GM19463 (cell line): ENCODE measurements at regions not wholly inside any gene's neighbourhood (a gene's known extent, or its start where the extent isn't known, plus 50 kb on each side); places are given as distances from the start of the nearest gene placed in this dataset.

Experiments used
- ATAC-seq: cut with Tn5 transposase; IDR thresholded peaks from one replicate; pipeline ENCODE4 v1.9.1; 2021; ENCODE audit warnings: mild to moderate bottlenecking, moderate library complexity; ENCODE audit not compliant: unreplicated experiment

DNA sequence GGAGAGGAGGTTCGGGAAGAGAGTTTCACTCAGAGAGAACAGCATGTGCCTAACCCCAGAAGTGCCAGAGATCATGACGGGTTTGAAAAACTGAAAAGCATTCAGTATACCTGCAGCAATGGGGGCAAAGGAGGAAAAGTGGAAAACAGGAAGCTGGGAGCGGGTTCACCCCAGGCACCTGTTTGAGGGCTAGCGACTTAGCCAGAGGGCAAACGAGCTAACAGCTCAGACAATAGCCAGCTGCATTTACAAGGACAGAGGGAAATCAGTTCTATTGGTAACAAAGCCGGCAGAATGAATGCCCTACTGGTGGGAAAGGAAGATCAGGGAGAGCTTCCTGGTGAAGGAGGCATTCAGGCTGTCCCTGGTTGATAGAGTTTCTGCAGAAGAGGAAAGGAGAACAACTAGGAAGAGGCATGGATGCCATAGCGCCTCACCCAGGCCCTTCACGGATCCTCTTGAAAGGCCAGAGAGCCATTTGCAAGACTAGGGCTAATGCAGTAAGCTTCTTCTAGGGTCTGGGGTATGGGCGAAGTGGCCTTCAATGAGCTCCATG lies 141.7 kb upstream of the ADRA1B start:
- ATAC-seq: no peak

DNA sequence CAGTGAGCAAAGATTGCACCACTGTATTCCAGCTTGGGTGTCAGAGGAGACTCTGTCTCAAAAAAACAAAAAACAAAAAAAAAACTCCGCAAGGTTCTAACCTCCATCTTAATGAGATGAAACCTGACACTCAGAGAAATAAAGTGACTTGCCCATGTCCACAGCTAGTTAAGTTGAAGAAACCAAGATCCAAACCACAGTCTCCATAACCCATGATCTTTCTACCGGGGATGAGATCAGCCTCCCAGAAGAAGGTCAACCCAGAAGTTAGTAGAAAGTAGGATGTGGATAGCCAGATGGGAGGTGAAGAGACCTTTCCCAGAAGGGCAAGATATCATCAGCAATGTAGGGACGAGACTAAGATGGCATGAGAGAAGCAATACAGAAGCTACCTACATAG lies 140.4 kb upstream of the ADRA1B start:
- no peak for ATAC-seq

DNA sequence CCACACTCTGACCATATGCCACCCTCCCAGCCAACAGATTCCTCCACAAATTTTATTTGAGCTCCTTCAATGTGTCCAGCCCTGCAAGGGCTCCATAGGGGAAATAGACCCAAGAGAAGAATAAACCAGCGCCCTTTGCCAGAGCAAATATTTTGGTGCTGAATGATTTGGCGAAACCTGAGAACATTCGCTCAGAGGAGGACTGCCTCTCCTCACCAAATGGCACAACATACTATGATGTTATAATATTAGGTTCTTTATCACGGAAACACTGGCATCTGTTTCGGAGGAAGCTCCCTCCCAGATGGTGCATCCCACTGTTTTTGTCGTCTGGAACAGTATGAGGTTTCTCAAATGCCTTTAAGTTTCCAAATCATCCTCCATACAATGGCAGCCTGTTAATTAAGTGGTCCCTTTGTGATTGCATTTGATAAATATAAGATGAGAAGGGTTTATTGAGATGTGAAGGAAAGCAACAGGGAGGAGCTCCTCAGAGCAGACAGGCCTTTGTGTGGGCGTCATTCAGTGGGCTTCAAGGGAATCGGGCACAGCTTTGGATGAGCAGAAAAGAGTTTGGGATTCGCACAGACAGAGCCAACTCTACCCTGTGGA lies 139.1 kb upstream of the ADRA1B start:
- ATAC-seq: no peak

DNA sequence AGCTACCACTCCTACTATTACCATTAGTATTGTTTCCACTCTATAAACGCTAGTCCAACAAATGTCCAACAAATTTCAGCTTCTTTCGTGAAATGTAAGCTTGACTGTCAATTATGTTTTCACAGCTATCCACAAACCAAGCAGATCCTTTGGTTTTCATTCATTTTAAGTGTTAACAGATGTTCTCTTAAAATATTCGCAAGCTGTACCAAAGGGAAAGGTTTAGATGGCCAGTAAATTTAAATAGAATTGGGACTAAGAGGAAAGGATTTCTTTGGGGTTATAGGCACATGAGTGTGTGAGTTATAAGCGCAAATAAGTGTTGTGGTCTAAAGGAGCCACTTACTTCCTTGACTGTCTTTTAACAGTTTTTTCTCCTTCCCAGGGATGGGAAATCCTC lies 136.8 kb upstream of the ADRA1B start:
- ATAC-seq: no peak

DNA sequence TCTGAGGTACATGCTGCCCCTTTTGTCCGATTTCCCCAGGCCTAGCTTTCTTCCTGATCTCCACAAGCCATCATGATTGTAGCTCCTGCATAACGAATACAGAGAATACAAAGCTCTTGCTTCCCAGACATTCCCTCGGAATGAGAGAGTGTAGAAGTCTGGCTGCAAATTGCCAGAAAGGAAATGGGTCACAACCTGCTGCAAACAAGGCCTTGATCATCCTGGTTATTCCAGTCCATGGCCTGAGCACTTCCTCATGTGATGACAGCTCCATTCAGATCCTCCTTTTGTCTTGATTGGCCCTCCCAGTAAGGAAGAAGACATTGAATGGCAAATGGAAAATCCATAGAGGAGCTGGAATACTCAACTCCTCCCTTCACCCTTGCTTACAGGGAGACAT lies 136.0 kb upstream of the ADRA1B start:
- no peak for ATAC-seq

DNA sequence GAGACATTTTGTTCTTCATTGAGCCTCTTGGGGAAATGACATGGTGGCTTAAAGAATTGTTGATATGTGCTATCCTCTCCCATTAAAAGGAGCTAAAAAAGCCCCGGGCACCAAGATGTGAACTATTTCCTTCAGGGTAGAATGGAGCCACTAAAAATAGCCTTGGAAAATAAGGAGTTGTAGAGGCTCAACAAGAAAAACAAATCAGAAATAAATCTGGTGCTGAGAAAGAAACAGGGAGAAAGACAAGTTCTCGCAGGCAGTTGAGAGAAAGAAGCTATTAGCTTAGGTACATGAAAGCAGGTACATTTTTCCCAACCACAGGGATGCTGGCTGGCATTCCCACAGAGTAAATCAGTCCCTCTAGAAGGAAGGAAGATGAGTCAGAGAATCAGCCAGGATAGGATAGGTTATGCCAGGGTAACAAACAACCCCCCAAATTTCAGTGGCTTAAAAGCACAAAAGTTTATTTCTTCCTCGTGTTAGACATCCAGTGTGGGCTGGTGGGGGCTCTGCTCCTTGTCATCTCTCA lies 134.6 kb upstream of the ADRA1B start:
- no peak for ATAC-seq

DNA sequence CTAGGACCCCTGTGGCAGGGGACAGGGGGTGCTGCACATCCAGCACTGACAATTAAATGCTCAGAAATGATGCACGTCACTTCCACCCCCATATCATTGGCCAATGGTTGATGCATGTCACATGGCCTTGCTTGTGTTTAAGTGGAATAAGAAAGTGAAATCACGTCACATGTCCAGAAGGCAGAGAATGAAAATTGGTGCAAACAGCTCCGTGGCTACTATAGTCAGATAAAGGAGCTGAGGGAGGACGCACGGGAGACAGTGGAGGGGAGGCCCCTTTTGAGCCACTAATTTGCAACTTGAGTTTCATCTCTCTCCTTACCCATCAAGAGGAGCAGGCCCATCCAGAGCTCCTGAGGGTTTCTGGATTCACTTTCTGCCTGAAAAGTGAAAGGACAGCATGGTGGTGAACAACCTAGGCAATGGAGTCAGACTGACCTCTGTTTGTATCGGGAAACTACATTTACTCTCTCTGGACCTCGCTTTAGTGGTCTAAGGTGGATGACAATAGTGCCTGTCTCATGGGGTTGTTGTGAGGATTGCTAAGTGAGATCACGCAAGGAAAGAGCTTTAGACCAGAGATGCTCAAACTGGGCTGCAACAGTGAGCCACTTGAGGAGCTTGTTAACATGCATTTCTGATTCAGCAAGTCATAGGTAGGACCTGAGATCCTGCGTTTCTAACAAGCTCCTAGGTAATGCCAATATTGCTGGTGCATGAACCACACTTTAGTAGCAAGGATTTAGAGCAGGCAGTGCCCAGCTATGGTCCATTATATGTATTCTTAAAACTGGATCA lies 133.9 kb upstream of the ADRA1B start:
- ATAC-seq: peak; percentile 62

DNA sequence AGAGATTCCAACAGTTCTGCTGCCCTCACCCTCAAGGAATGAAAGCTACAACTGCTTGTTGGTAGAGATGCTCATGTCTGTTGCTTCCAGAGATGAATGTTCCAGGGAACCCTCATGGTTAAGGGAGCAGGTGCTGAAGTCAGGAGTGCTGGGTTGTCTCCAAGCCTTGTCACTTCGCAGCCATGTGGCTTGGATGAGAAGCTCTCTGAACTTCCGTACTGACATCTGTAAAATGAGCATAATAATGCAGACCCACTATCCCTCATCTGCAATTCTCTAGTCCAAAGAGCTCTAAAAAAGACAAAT lies 133.3 kb upstream of the ADRA1B start:
- no peak for ATAC-seq

DNA sequence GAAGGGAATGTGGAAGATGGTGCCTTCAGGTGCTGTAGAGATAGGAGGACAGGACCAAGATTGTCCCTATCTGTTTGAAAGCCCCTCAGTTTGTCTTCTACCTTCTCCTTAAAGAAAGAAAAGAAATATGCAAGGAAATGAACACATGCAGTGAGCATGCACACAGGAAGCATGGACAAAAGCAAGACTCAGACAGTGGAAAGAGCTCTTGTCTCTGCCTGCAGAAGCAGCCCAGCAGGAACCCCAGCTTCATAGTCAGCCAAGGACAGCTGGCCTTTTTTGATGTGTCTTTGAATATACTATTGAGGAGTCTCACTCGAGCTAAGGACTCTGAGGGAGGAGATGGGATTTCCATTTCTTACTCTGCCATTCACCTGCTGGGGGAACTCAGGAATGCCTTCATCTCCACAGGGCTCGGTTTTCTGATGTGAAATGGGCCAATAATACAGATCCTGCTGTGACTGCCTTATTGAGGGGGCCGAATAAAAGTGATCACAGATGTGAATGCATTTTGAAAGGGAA lies 132.5 kb upstream of the ADRA1B start:
- ATAC-seq: no peak

DNA sequence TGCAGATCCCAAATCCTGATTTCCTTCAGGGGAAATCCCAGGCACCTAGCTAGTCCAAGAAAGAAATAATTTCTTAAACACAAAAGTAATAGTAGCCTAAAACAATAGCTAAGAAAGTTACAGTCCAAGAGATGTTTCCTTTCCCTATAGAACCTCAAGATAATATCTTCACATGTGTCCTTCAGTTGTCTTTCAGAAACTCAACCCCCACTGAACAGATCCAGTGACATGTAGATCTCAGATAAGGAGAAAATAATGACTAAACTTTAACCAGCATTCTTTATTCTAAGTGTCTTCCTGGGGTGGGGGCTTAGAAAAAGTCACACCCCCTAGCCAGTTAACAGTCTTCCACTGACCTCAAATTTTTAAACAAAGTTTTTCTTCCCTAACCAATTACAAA lies 131.3 kb upstream of the ADRA1B start:
- ATAC-seq: no peak

DNA sequence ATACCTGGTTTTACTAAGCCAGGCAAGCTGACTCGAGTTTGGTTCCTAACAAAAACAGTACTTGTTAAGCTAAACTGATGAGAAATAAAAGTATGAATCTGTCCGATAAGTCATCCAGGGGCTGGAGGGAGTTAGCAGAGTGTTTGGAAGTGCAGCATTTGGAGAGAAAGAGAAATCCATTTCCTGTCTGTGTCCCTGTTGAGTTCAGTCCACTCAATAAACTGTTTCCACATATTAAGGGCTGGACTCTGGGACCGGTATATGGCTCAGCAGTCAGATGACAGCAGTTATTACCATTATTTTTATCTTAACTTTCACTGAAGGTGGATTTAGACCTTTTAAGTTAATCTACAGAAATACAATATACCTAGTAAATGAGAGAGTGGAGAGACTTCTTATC lies 130.6 kb upstream of the ADRA1B start:
- ATAC-seq: no peak

DNA sequence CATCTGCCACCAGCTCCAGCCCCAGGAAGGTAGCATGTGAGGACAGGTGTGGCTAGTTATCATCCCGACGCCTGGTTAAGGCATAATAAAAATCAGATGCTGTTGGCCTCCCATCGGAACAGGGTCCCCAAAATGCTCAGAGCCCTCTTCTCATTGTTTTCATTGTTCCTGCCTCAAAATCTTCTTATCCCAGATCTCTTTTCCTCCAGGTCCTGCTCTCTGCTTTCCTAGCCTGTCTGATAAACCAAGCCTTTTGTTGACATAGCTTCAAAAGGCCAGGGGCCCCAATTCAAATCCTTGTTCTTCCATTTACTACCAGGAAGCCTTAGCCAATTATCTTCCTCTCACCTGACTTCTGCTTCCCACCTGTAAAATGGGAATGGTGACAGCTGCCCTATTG lies 130.1 kb upstream of the ADRA1B start:
- ATAC-seq: no peak

DNA sequence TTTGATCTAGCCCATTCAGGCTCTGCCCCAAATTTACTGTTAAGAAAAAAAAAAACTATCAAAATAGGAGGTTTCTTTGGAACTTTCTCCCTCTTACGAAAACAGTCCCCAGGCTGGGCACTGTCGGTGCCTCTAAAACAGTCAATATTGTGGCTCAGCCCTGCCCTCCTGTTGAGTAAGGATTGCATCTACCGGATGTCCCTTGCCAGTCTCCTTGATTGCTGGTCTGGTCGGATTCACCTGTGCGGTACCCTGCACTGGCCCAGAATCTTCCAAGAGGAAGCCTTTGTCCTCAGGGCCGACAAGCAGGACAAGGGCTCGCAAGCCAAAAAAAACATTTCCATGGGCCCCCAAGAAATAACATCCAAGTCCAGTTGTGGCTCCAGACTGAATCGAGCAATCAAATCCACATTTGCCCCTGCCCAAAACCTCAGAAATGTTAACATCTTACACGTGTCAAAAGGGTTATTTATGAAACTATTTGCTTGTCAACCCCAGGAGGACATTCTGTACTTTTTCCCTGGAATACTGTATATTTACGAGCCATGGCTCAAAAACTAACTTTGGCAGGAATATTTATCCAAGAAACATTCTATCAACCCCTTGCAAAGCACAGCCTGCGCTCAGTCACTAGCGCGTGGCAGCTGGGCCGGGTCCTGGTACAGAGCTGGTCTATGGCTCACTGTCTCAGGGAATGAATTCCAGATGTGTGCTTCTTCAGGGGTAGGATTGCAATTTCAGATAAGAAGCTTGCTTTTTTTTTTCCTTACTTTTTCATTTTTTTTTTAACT lies 129.2 kb upstream of the ADRA1B start:
- no peak for ATAC-seq

DNA sequence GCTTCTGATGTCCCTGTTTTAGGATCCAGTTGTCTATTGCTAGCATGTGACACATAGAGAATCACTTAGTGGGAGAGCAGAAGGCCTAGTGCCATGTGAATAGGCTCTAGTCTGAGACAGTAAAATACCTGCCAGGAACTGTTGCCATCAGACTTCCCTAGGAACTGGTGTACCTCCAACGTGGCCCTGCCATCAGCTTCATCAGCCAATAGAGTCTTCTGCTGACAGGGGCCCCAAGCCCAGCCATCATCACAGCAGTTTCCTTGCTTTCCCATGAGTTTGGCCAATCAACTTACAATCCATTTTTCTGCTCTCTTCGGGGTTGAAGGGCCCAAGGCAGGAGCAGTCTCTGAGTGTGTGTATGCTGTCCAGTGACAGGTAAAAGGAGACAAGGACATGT lies 128.4 kb upstream of the ADRA1B start:
- no peak for ATAC-seq

DNA sequence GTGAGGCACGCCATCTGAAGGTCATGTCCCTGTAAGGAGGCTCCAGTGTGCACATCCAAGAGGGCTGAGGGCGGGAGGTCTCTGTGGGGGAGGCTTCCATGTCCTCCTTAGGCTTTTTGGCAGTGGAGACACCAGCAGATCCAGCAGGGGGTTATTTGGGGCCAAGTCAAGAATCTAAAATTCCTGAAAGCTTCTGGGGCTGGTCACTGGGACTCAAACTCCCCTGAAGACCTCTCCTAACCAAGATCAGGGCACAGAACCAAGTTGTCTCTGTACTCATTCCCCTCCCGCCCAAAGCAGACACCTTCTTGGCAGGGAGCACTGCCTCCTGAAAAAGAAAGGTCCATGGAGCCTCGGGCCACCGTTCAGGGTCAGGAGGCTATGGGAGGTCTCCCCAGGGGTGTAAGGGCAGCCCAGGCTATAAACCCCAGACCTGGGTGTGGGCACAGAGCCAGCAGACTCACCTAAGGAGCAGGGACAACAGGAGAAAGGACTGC lies 127.4 kb upstream of the ADRA1B start:
- no peak for ATAC-seq

DNA sequence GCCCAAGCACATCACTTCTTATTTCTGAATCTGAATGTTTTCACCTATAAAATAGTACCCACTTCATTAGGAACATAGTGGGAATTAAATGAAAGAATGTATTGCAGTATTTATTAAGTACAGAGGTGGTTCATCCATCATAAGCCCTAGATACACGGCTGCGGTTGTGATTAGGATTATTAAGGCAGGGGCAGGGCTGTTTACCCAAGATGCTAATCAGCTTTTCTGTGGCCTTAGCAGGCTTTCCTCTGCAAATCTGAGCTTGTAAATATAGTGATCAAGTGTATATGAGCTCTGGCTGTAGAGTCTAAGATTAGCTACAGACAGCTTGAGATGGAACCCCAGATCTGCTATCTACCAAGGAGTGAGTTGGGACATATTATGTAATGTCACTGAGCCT lies 124.1 kb upstream of the ADRA1B start:
- ATAC-seq: no peak

DNA sequence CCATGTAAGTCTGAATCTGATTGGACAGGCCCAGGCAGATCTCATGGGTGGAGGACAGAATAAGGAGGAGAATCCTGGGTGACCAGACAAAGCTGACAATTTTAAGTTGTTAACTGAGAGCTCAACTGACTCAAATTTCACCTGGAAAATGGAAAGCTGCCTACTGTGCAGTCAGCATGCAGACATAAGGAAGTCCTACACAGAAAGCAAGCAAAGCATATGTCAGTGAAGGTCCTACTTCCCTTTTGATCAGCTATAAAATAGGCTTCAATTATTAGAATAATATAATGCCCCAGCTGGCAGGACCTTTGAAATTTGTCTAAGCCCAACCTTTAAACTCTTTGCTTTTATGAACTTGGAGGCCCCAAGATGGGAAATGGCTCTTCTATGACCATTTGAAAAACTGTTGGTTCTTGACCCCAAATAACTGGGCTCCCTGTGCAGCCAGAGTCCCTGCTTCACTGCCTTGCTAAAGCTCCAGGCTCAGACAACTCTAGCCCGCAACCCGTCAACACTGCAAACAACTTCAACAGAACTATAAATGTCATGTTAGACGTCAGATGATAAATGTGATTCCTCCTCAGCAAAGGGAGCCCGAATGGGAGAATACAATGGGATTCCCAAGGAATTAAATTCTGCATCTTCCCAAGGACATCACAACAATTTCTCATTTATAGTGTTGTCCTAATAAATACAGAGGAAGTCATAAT lies 118.9 kb upstream of the ADRA1B start:
- no peak for ATAC-seq

DNA sequence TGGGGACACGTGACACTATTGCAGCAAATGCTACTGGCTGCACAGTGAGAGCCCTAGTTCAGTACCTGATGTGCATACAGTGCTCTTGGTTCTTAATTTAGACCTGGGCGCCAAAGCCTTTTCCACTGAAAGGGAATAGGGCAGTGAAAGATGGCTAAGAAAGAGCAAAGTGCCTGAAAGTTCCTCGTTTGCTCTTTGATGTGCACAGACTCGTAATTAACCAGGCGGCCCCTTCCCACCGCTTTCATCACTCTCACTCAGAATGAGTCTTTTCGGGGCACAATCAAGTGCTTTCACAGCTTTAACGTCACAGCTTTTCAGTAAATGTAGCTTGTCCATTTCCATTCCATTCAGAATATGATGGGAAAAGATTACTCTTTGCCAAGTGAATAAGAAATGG lies 116.6 kb upstream of the ADRA1B start:
- ATAC-seq: no peak

DNA sequence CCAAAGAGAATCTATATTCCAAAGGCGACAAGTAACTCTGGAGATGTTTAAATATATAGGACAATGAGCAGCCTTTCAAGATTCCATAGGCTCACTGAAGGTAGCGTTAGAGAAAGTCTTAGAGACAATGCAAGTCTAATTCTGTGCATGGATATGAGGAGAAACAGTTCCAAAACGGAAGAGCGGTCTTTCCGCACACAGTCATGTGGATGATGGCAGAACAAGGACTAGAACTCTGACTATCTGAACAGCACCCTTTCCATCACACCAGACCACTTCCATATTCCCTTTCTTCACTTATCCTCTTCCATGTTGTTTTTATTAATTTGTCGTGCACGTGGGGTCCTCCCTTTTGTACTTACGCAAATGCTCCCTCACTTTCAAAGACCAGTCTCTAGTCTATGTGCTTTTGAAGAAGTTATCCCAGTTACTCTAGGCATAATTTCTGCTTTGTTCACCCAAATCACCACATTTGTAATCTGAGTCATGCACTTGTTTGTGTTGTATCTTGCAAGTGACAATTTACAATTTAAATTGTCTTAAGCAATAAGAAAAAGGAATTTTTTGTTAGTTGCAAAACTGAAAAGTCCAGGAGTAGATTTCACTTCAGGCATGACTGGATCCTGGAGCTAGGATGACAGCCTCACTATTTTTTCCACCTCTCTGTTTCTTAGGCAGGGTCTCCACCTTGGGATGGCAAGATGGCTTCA lies 116.0 kb upstream of the ADRA1B start:
- ATAC-seq: no peak

DNA sequence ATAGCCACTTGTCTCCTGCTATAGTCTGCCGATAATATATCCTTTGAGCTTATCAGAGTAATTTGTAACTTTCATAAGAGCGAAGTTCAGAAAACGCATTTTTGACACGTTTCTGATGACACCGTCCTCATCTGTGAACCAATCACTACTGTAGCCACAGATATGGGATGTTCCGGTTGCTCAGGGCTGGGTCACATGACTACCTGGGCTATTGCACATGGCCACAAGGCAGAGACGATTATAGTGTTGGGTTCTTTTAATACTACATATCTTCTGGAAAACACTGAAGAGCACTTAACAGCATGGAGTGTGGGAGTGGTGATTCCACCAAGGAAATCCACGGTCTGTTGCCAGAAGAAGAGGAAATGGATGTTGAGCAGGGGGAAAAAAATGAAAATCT lies 115.0 kb upstream of the ADRA1B start:
- no peak for ATAC-seq
